ENCODE measurements at regions not wholly inside any gene's neighbourhood (a gene's known extent, or its start where the extent isn't known, plus 50 kb on each side); places are given as distances from the start of the nearest gene placed in this dataset.

GRCh38 chr6:65790666-65791065 lies 83.6 kb upstream of the EYS start:
- H3K27ac ChIP-seq, result no peak overlapping the region
- TF ChIP-seq CTCF (IDR thresholded peaks at IDR 0.05), result no peak

GRCh38 chr6:65787787-65788186 lies 80.8 kb upstream of the EYS start:
- no peak for TF ChIP-seq CTCF (IDR thresholded peaks at IDR 0.05)
- Histone ChIP-seq H3K27ac (no peak overlapping the region), H3K79me2 (no peaks in the 10 kb centered on the region), H3K27me3 (ENCODE audit: control insufficient read depth, insufficient read depth, low read length) (no peaks in the 10 kb centered on the region), H3K4me1 (no peaks in the 10 kb centered on the region), H3K9me3 (ENCODE audit: control insufficient read depth, low read length) (peaks cover 2% of the 10 kb centered on the region), H3K4me3 (ENCODE audit: low read depth, low read length) (no peak overlapping the region), H2AFZ (no peak overlapping the region), H3K4me2 (ENCODE audit: low read length) (no peak overlapping the region), H3K36me3 (ENCODE audit: control insufficient read depth, insufficient read depth, low read length) (no peaks in the 10 kb centered on the region), H3K9ac (no peak overlapping the region)

More at GRCh38 chr6:65790666-65791065, 83.6 kb upstream of the EYS start:
- no peak overlapping the region for H3K9ac ChIP-seq
- no peaks in the 10 kb centered on the region for H3K4me1 ChIP-seq
- H2AFZ ChIP-seq, result no peak overlapping the region
- no peaks in the 10 kb centered on the region for H3K79me2 ChIP-seq
- H3K36me3 ChIP-seq (ENCODE audit: control insufficient read depth, insufficient read depth, low read length), result no peaks in the 10 kb centered on the region
- H3K4me3 ChIP-seq (ENCODE audit: low read depth, low read length), result no peak overlapping the region
- H3K27me3 ChIP-seq (ENCODE audit: control insufficient read depth, insufficient read depth, low read length), result no peaks in the 10 kb centered on the region
- peaks cover 2% of the 10 kb centered on the region for H3K9me3 ChIP-seq (ENCODE audit: control insufficient read depth, low read length)
- H3K4me2 ChIP-seq (ENCODE audit: low read length), result no peak overlapping the region

GRCh38 chr6:65786815-65787214 lies 79.8 kb upstream of the EYS start:
- H3K27me3 ChIP-seq (ENCODE audit: control insufficient read depth, insufficient read depth, low read length), result no peaks in the 10 kb centered on the region
- no peaks in the 10 kb centered on the region for H3K79me2 ChIP-seq
- no peaks in the 10 kb centered on the region for H3K4me1 ChIP-seq
- H3K4me2 ChIP-seq (ENCODE audit: low read length), result no peak overlapping the region
- H2AFZ ChIP-seq, result no peak overlapping the region
- H3K9ac ChIP-seq, result no peak overlapping the region
- H3K9me3 ChIP-seq (ENCODE audit: control insufficient read depth, low read length), result peaks cover 2% of the 10 kb centered on the region
- H3K4me3 ChIP-seq (ENCODE audit: low read depth, low read length), result no peak overlapping the region
- H3K36me3 ChIP-seq (ENCODE audit: control insufficient read depth, insufficient read depth, low read length), result no peaks in the 10 kb centered on the region
- no peak overlapping the region for H3K27ac ChIP-seq
- TF ChIP-seq CTCF (IDR thresholded peaks at IDR 0.05), result no peak

- Histone ChIP-seq H3K9ac (no peak overlapping the region), H3K79me2 (no peaks in the 10 kb centered on the region), H3K27me3 (ENCODE audit: control insufficient read depth, insufficient read depth, low read length) (no peaks in the 10 kb centered on the region), H3K9me3 (ENCODE audit: control insufficient read depth, low read length) (no peaks in the 10 kb centered on the region), H3K36me3 (ENCODE audit: control insufficient read depth, insufficient read depth, low read length) (no peaks in the 10 kb centered on the region), H3K4me2 (ENCODE audit: low read length) (no peak overlapping the region), H3K4me1 (no peaks in the 10 kb centered on the region), H3K27ac (no peak overlapping the region), H2AFZ (no peak overlapping the region), H3K4me3 (ENCODE audit: low read depth, low read length) (no peak overlapping the region)
- no peak for TF ChIP-seq CTCF (IDR thresholded peaks at IDR 0.05)
Observed at GRCh38 chr6:65780691-65781090, 73.7 kb upstream of the EYS start.

GRCh38 chr6:65776332-65776731 lies 69.3 kb upstream of the EYS start:
- H3K9ac ChIP-seq, result no peak overlapping the region
- H3K79me2 ChIP-seq, result no peaks in the 10 kb centered on the region
- no peaks in the 10 kb centered on the region for H3K36me3 ChIP-seq (ENCODE audit: control insufficient read depth, insufficient read depth, low read length)
- no peak overlapping the region for H3K4me2 ChIP-seq (ENCODE audit: low read length)
- no peak for TF ChIP-seq CTCF (IDR thresholded peaks at IDR 0.05)
- no peaks in the 10 kb centered on the region for H3K9me3 ChIP-seq (ENCODE audit: control insufficient read depth, low read length)
- H3K4me1 ChIP-seq, result no peaks in the 10 kb centered on the region
- H2AFZ ChIP-seq, result no peak overlapping the region
- H3K27ac ChIP-seq, result no peak overlapping the region
- H3K4me3 ChIP-seq (ENCODE audit: low read depth, low read length), result no peak overlapping the region
- no peaks in the 10 kb centered on the region for H3K27me3 ChIP-seq (ENCODE audit: control insufficient read depth, insufficient read depth, low read length)
